ENCODE measurements at regions not wholly inside any gene's neighbourhood (a gene's known extent, or its start where the extent isn't known, plus 50 kb on each side); places are given as distances from the start of the nearest gene placed in this dataset.

DNA sequence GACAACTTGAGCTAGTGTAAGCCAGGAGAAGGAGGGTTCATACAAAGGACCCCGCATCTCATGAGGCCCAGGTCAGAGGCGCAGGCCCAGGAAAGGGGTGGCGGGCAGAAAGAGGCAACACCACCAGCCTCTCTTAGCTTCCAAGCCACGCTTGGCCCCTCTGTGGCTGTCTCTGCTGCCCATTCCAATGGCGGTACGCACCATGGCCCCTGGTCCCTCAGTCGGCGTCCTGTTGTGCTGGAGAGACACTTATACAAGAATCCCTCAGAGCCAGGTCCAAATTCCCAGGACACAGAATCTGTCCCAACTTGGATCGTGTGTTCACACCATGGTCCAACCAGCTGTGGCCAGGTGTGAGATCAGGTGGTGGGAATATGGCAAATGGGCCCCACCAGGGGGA is 127.0 kb upstream of the CDH4 start:
- no peak for DNase-seq (ENCODE audit: low spot score)

DNA sequence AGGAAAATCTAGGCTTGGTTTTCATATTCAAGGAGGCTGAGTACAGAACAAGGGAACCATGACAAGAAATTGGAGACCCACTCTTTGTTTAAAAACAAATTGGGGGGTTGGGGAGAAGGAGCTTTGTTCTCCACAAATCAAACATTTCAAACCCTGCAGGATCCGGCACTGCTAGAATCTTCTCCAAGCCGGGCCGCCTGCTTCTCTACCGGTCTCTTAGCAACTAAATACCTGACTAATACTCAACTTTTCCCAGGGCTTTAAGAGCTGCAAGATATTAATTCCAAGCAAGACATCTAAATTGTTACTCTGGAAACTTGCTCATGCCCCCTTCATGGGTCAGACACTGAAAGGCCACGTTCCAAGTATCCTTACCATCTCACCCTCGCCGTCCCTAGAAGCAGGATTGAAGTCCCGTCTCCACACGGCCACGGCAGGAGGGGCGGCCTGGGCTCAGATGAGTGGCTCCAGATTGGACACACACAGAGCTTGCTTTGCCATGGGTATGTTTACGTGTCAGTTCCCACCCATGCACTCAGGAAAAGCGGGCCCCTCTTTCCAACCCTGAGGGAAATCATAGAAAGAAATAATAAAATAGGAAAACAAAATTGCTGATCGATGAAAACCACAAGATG is 126.4 kb upstream of the CDH4 start:
- no peak for DNase-seq (ENCODE audit: low spot score)

- no peak for DNase-seq (ENCODE audit: low spot score)
Observed at GRCh38 chr20:61126369-61127195, 125.5 kb upstream of the CDH4 start.

DNA sequence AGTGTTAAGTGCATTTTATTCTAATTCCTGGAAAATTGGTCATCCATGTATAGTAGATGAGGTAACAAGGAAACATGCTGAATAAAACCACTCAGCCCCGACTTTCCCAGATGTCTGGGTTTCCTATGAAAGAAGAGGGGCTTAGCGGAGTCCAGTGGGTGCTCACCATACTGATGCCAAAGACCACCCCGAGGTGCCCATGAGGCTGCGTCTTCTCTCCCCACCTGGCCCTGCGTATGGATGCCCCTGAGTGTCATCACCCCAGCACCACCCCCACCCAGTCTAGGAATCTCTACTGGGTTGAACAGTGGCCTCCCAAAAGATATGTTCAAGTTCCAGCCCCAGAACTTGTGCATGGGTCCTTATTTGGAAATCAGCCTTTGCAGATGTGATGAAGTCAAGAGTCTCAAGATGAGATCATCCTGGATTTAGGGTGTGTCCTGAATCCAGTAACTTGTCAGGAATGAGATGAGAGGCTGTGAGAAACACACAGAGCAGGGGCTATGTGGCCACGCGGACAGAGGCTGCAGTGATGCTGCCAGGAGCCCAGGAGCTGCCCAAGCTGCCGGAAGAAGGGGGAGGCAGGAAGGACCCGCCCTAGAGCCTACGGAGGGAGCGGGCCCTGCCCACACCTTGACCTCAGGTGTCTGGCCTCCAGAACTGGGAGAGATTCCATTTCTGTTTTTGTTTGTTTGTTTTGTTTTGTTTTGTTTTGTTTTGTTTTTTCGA is 124.6 kb upstream of the CDH4 start:
- peak; percentile 66 for DNase-seq (ENCODE audit: low spot score)

- no peak for DNase-seq (ENCODE audit: low spot score)
Observed at GRCh38 chr20:61128701-61129269, 123.3 kb upstream of the CDH4 start.

- no peak for DNase-seq (ENCODE audit: low spot score)
Observed at GRCh38 chr20:61129311-61129710, 122.8 kb upstream of the CDH4 start.

DNA sequence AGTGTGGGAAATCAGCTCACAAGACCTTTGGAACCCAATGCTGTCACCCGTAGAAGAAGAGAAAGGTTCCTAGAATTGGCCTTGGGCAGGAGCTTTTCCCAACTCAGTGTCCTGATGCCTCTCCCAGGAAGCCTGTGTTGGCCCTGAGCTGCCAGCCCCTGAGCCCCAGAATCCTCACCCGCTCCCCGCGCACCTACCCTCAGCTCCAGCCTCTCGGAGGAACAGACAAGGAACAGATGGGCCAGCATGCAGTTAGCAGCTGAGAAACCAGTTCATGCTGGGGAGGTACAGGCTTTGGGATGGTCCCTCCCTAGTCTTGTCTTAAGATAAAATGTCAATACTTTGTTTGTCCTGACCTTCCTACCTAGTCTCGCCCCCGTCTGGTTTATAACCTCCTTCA is 121.9 kb upstream of the CDH4 start:
- DNase-seq (ENCODE audit: low spot score), result no peak

DNA sequence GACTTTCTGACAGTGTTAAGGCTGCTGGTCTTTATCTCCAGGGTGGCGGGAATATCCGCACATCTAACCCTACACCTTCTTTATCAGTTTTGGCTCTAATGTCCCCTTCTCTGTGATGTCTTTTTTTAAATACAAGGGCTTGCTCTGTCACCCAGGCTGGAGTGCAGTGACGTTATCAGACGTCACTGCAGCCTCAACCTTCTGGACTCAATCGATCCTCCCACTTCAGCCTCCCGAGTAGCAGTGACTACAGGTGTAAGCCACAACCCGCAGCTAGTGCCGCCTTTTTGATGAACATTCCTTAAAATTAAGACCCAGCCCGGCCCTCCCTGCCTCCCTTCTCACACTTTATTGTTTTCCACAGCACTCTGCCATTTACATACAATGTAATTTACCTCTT is 120.1 kb upstream of the CDH4 start:
- DNase-seq (ENCODE audit: low spot score), result no peak

DNA sequence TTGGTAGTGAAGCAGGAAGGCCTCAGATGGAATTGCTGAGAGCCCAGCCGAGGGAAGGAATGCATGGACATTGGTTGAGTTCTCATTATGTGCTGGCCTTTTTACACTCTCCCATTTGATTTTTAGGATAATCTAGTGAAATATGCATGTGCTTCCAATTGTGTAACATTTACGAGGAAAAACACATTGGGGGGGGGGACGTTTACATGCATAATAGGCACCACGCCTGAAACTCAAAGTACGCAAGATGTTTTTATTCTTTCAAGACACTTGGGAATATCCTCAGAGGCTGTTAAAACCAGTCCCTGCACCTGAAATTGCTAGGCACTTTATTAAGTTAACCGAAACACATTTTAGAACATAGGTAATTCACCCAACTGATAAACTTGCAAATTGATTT is 118.5 kb upstream of the CDH4 start:
- no peak for DNase-seq (ENCODE audit: low spot score)

DNA sequence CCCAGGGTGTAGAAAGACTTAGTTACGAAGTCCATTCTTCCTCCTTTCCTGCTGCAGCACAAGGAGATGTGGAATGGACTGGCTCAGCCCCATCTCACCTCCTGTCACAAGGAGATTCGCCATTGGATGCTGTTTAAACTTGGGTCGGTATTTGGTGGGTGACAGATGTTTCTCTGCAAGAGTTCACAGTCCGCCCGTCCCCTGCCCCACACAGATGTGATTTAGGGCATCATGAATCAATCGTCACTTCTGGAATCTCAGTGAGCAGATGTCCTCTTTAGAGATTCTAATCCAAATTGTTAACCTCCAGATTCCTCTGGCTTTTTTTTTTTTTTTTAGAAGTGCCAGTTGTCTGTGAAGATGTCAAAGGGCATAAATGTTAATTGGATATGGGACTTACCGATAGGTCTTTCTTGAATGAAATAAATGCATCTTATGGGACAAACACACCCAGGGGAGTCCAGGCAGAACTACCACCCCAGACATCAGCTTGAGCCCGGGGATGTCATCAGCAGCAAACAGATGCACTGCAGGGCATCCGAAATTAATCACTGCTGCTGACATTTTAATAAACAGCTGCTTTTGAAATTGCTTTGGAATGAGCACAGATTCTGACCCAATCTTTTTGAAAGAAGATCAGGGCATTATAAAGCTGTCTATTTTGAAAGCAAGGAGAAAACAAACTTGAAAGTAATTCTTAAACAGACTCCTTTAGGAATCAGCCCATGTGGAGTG is 117.6 kb upstream of the CDH4 start:
- DNase-seq (ENCODE audit: low spot score), result no peak

DNA sequence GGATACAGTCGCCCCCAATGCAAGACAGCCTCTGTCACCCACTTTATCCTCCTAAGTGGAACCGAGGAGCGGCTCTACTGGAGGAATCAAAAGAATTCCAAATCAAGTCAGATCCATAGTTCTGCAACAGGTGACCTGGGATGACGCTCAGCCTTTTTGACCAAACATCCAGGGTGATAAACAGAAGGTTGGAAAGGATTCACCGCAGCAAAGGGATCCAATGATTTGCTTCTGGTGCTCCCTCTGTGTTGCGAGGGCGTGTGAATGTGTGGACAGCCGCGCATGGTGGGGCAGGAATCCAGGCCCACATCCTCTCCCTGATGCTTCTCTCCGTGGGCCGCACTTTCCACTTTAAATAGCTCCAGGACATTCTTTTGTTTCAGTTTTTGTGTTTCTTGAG is 116.8 kb upstream of the CDH4 start:
- DNase-seq (ENCODE audit: low spot score), result no peak

GRCh38 chr20:61135968-61136367 is 116.1 kb upstream of the CDH4 start:
- DNase-seq (ENCODE audit: low spot score), result no peak

- no peak for DNase-seq (ENCODE audit: low spot score)
Observed at GRCh38 chr20:61138566-61138965, 113.5 kb upstream of the CDH4 start.

GRCh38 chr20:61139031-61139430 is 113.0 kb upstream of the CDH4 start:
- DNase-seq (ENCODE audit: low spot score), result no peak

DNA sequence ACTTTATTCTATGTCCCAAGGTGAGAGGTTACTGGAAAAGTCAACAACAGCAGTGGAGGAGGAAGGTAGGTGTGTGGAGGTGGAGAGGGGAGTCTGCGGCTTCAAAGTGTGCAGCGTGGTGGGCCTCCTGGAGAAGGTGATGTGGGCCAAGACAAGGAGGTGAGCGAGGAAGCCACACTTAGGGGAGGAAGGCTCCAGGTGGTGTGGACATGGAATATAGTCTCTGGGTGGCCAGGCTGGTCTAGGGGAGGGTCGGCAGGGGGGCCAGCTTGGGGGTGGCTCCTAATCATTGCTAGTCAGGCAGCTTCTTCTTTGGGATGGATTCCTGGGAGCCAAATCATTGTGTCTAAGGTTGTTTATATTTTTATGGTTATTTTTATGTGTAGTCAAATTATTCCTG is 111.5 kb upstream of the CDH4 start:
- DNase-seq (ENCODE audit: low spot score), result no peak

DNA sequence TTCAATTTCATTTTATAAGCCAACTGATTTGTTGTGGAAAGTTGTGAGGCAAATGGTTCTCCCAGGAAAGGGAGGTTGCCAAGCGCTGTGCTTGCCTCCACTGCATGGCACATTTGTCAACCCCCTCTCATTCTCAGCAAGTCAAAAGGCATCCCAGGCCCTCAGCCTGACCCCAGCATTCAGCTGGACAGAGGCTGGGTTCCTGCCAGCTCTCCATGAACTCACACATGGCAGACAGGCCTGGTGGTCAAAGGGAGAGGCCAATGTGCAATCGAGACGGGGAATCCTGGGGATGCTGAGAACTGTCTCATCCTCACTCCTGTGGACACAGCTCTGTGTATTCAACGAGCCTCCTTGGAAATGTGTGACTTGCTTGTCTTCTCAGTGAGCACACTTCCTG is 106.0 kb upstream of the CDH4 start:
- no peak for DNase-seq (ENCODE audit: low spot score)

GRCh38 chr20:61149636-61150035 is 102.4 kb upstream of the CDH4 start:
- DNase-seq (ENCODE audit: low spot score), result no peak

- no peak for DNase-seq (ENCODE audit: low spot score)
Observed at GRCh38 chr20:61157301-61157700, 94.8 kb upstream of the CDH4 start.

DNA sequence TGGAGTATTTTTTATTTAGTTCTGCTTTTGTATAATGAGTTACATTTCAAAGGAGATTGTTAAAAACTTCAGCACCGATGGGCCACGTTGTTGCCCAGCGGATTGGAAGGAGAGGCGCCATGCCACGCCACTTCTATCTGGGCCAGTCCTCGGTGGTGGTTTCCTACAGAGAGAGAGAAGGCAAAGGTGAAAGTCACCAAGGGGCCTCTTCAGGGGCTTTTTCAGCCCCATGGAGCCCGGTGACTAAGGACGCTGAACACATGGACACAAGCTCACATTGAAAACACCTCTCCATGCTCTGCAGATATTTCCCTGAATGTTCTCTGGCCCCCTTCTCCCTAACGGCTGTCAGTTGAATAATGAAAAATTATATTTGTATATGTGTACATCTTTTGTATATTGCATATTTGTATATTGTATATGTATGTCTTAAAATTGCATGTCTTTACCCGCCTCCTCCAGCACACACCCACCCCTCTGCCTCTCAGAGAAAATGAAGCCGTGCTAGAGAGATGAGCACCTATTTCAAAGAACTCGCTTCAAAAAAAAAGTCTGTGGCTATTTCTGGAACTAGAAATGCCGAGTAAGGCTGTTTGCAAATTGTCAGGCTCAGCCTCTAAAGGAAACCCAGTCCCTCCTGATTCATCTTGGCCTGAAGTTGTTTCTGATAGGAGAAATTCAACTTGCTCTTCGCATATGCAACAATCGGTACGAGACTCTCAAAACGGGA is 91.9 kb upstream of the CDH4 start:
- DNase-seq (ENCODE audit: low spot score), result no peak

DNA sequence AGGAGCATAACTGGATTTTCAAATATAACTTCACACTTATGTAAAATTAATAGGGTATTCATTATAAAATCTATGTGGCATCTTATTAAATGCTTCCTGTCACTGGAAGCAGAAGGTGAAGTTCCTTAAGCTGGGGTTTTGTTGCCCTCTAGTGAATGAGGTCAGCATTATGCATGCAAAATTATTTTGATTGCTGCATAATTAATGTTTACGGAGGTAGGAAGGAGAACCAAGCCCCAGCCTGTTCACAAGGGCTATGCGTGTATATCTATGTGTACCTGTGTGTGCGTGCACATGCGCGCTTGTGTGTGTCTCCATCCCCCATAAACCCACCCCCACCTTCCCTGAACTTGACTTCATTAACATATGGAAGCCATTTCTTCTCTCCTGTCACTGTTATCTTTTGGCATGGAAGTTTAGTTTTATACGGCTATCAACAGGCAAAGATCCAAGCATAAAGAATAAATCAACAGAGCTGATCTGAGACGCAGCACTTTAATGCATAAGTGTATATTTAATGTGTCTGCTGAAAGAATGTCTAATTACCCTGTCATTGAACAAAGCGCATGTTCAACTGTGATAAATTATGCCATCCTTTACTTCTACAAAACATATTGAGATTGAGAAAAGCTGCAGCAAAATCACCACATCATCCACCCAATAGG is 90.2 kb upstream of the CDH4 start:
- DNase-seq (ENCODE audit: low spot score), result no peak

DNA sequence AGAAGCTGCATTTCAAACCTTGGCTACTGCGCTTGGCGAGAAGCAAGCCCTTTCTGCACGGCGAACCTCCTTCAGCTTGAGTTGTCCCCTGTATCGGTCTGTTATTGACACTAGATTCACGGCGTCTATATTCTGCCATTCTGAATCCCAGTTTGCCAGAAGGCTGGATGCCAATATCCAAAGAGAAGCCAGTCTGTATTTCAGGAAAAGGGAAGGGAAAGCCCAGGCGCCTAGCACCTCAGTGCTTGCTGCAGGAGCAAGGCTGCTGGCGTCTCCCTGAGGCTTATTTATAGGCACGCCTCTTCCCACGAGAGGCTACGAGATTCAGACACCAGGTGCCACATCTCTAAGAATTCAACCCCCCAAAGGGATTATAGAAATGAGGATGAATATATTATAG is 89.6 kb upstream of the CDH4 start:
- DNase-seq (ENCODE audit: low spot score), result no peak
